ENCODE measurements at regions not wholly inside any gene's neighbourhood (a gene's known extent, or its start where the extent isn't known, plus 50 kb on each side); places are given as distances from the start of the nearest gene placed in this dataset.

DNA sequence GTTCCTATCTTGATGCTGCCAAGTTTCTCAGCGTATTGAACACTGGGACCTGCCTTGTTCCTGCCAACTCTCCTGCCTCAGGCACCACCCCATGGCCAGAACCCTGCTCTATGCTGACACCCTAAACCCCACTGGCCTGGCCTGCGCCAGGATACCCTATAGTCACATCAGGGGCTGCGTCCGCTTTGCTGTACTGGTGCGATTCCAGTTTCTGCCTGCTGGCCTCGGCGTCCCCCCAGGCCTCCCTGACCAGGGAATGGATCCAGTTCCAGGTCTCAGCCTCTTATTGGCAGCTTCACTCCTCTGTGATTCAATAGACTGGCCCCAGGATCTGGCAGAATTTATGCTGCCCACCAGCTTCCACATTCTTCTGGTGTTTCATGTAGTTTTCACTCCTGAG lies 55.0 kb downstream of the GPR6 start:
- no peak for DNase-seq

GRCh38 chr6:110033749-110034666 lies 55.9 kb downstream of the GPR6 start:
- no peak for DNase-seq

GRCh38 chr6:110034667-110035036 lies 56.5 kb downstream of the GPR6 start:
- DNase-seq: no peak

GRCh38 chr6:110035321-110035720 lies 57.2 kb downstream of the GPR6 start:
- no peak for DNase-seq

- no peak for DNase-seq
These were observed 58.5 kb downstream of the GPR6 start for GRCh38 chr6:110036408-110037302.

DNA sequence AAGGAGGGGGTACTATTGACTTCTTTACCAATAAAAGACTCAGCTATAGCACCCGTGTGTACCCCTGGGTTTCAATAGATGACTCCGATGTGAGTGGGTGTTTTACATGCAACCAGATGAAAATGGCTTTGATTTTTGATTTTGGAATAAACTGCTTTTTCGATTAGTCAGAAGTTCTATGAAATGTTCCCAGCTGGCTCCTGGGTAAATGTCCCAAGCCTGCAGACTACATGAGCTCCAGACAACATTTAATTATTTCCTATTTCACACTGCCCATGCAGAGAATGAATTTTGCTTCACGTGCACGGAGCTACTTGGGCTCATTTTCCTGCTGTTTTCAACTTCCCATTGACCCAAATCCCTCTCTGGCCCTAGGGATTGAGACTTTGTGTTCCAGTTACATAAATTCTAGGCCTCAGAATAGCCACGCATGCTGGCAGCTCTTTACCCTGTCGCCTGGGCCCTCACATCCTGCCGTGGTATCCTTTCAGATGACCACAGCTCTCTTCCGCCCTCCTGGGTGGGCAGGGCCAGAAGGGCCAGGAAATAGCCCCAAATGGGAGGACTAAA lies 59.7 kb downstream of the GPR6 start:
- no peak for DNase-seq

DNA sequence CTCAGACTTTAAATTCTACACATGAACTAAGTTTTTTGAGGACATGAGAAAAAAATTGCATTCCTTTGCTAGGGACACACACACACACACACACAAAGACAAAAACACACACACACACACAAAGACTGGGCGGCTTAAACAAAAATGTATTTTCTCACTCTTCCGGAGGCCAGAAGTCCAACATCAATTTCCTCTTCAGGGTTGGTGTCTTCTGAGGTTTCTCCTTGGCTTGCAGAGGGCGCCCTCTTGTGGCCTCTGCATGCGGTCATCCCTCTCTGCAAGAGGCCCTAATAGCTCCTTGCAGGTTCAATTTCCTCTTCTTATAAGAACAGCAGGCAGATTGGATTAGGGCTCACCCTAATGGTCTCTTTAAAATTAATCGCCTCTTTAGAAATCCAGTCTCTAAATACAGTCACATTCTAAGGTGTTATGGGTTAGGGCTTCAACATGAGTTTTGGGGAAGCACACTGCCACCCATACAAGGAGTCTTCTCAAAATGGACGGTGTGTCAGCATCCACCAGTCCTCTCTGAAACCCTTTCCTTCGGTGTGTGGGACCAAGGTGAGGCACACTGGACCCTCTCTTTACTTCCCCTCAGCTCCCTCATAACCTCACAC lies 61.4 kb downstream of the GPR6 start:
- DNase-seq: peak; percentile 72 to 74

DNA sequence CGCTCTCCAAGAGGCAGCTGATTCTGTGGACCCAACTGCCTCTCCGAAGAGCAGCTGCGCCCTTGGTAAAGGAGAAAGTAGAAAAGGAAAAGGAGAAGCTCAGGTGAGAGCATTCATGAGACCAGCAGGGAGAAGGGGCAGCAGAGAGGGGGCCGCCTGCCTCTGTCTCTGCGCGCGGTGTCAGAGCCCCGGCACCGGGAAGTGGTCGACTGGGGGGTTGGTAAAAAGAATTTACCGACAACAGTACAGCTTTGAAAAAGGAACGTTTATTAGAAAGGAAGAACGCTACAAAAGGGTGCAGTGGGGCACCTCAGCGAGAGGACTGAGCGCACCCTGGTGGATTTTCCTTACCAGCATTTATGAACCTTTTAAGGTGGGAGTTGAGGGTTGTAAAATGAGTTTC lies 61.9 kb downstream of the GPR6 start:
- peak; percentile 13 to 22 for DNase-seq

DNA sequence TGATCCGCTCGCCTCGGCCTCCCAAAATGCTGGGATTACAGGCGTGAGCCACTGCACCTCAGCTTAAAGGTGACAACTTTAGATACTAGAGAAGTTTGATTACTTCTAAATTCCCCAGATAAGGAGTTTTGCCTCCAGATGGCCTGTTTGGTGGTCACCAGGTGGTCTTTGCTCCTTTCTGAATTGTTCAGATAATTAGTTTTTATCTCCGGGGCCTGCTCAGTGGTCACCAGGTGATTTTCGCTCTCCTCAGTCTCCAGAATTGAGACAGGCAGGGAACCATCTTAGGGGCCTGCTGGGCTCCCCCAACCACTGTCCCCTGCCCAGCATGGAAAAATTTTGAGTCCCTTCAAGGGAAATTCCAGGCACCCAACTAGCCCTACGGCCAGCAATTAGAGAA lies 62.6 kb downstream of the GPR6 start:
- DNase-seq: no peak

DNA sequence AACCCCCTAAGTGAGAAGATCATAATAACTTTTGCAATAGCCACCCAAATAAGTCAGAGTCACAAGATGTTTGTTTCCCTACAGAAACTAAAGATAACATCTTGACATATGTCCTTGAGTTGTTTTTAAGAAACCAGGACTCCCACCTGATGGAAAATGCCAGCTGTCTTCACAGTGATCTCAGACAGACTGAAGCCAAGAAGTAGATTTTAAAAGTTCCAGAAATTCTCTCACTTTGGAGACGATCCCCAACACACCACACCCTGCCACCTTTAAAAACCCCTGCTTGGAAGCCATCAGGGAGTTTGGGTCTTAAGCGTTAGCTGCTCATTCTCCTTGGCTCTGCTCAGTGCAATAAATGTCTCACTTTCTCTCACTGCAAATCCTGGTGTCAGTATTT lies 63.0 kb downstream of the GPR6 start:
- DNase-seq: no peak

GRCh38 chr6:110041830-110042229 lies 63.7 kb downstream of the GPR6 start:
- DNase-seq: no peak

GRCh38 chr6:110042670-110043296 lies 64.7 kb downstream of the GPR6 start:
- no peak for DNase-seq

DNA sequence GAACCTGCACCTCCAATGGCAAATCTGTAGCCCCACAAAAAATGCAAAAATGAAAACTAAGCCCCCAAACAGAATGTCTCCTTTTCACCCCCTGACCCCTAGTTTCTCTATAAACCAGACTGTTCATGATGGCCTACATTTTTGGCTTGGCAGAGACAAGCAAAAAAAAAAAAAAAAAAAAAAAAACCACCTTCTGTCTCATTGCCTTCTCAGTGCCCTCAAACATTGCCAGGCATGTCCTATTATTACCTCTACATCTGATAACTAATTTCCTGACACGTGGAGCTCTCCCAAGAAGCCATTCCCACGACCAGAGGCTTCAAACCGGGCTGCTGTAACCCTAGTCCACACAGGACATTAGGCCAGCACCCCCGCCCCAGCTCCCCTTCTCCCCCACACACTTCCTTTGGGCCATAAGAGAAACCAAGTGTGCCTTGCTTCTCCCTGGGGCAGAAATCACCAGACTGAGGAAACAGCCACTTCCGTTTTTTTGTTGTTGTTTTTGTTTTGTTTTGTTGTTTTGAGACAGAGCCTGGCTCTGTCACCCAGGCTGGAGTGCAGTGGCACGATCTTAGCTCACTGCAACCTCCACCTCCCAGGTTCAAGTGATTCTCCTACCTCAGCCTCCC lies 65.4 kb downstream of the GPR6 start:
- no peak for DNase-seq

DNA sequence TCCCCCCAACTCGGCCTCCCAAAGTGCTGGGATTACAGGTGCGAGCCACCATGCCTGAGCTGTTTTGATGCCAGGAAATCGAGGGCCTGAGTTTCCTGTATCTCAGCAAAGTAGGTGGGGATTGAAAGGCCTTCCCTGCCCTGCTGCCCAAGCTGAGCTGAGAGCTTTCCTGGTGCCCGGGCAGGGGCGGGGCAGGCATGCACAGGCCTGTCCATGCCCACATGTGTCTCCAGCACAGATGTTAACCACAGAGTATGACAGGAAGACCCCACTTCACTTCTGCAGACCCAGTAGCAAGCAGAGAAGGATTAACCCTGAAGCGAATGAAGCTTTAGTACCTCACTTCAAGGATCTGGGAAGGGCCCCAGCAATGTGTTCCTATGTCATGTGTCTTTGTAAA lies 66.0 kb downstream of the GPR6 start:
- DNase-seq: no peak

- no peak for DNase-seq
These were observed 66.5 kb downstream of the GPR6 start for GRCh38 chr6:110044622-110045021.

GRCh38 chr6:110048221-110048875 lies 70.2 kb downstream of the GPR6 start:
- no peak for DNase-seq

DNA sequence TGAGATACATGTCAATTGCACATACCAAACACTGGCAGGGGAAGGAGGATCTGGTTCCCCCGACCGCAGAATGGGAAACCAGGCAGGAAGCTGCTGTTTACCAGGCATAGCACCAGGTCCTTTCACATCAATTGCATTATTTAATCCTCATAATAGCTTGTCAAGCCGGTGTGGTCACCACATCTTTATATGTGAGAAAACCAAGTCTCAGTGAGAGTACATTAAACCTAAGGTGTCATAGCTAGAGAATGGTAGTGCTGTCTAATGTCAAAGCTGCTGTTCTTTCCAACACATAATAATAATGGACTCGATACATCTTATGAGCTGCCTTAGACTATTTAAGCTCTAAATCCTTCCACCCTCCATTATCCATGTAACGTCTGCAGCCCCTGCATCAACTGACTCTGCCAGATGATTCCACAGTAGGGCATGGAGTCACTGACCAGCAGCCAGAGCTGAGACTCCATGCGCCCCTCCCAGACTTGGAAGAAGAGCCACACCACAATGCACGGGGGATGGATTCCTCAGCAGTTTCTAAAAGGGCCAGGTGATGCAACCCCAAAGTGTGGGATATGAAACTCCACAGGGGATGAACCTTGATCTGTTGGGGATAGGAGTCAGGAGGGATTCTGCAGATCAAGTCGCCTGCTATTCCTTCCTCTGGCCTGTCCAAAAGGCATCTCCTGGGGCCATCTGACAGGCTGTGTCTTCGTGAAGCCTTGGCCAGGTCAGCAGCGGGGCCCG lies 71.8 kb downstream of the GPR6 start:
- DNase-seq: no peak
